HEK293 (cell line): ENCODE measurements at regions not wholly inside any gene's neighbourhood (a gene's known extent, or its start where the extent isn't known, plus 50 kb on each side); places are given as distances from the start of the nearest gene placed in this dataset.

Source experiments
- CTCF ChIA-PET: fragments of 350-600 bp; formaldehyde crosslinking; extraction: SDS; loops from one replicate; lab custom pipeline; 2021; ENCODE audit warnings: antibody characterized with exemption; lab: Yijun Ruan, JAX
- POLR2A ChIA-PET: fragments of 300-600 bp; formaldehyde crosslinking; extraction: SDS; loops from one replicate; lab custom pipeline; 2020; ENCODE audit warnings: antibody characterized with exemption, inconsistent platforms; lab: Yijun Ruan, JAX
- H3K27ac ChIP-seq: fragments of 200-500 bp; sonication (Bioruptor generic); 2 replicates; pipeline ENCODE4 v1.5.1; 2014; ENCODE audit warnings: low read depth, low read length, control low read depth, inconsistent platforms; ENCODE audit errors: extremely low read depth
- H3K36me3 ChIP-seq, 2 experiments: fragments of 200-500 bp in 1 of 2; sonication (Bioruptor generic) in 1 of 2; 1 replicate in 1 of 2; 2 replicates in 1 of 2; pipeline ENCODE4 v1.5.1; 2014 to 2017; ENCODE audit warnings: inconsistent platforms in 2 of 2, low read length in 2 of 2; ENCODE audit not compliant: control insufficient read depth in 2 of 2, insufficient read depth in 1 of 2
- H3K4me1 ChIP-seq: fragments of 200-500 bp; sonication (Bioruptor generic); 2 replicates; pipeline ENCODE4 v1.5.1; 2014; ENCODE audit warnings: mild to moderate bottlenecking, low read length, inconsistent platforms; ENCODE audit not compliant: control insufficient read depth, insufficient read depth
- H3K4me3 ChIP-seq: 2 replicates; pipeline ENCODE4 v1.5.1; 2011; ENCODE audit warnings: low read depth, mild to moderate bottlenecking, control low read depth, low read length, moderate library complexity
- H3K9me3 ChIP-seq: fragments of 200-500 bp; sonication (Bioruptor generic); 2 replicates; pipeline ENCODE4 v1.5.1; 2014; ENCODE audit warnings: low read depth, low read length, inconsistent platforms; ENCODE audit not compliant: control insufficient read depth, insufficient read depth
- CTCF ChIP-seq: fragments of 450-650 bp; formaldehyde crosslinking; IDR thresholded peaks from 2 replicates; pipeline ENCODE4 v1.5.1; 2016; ENCODE audit warnings: missing biosample characterization, missing genetic modification characterization
- FEZF1 ChIP-seq: fragments of 450-650 bp; formaldehyde crosslinking; IDR thresholded peaks from 2 replicates; pipeline ENCODE4 v1.5.1; 2016; ENCODE audit warnings: missing biosample characterization, missing genetic modification characterization
- GLI2 ChIP-seq: fragments of 450-650 bp; formaldehyde crosslinking; IDR thresholded peaks from 2 replicates; pipeline ENCODE4; 2017; ENCODE audit warnings: missing biosample characterization, missing genetic modification characterization, low read depth, borderline replicate concordance
- OVOL3 ChIP-seq: fragments of 450-650 bp; formaldehyde crosslinking; IDR thresholded peaks from 2 replicates; pipeline ENCODE4 v1.5.1; 2016; ENCODE audit warnings: missing biosample characterization, missing genetic modification characterization
- TRIM28 ChIP-seq: IDR thresholded peaks from 2 replicates; pipeline ENCODE4 v1.6.1; 2011; ENCODE audit warnings: low read length, control low read depth, borderline replicate concordance
- WT1 ChIP-seq: fragments of 450-650 bp; formaldehyde crosslinking; IDR thresholded peaks from 2 replicates; pipeline ENCODE4 v1.5.1; 2016; ENCODE audit warnings: missing biosample characterization, missing genetic modification characterization
- ZBTB44 ChIP-seq: fragments of 450-650 bp; IDR thresholded peaks from 2 replicates; pipeline ENCODE4 v1.5.1; 2018; ENCODE audit warnings: missing biosample characterization, mild to moderate bottlenecking, missing genetic modification characterization
- ZBTB8A ChIP-seq: fragments of 450-650 bp; formaldehyde crosslinking; IDR thresholded peaks from 2 replicates; pipeline ENCODE4 v1.5.1; 2016; ENCODE audit warnings: missing biosample characterization, missing genetic modification characterization
- ZFHX2 ChIP-seq: fragments of 450-650 bp; formaldehyde crosslinking; conservative IDR thresholded peaks from 2 replicates; pipeline ENCODE4 v1.5.1; 2016; ENCODE audit warnings: missing biosample characterization, missing genetic modification characterization
- ZFP41 ChIP-seq: fragments of 450-650 bp; formaldehyde crosslinking; IDR thresholded peaks from 2 replicates; pipeline ENCODE4 v1.5.1; 2016; ENCODE audit warnings: missing biosample characterization, missing genetic modification characterization, borderline replicate concordance
- ZIC2 ChIP-seq: fragments of 450-650 bp; formaldehyde crosslinking; IDR thresholded peaks from 2 replicates; pipeline ENCODE4 v1.5.1; 2016; ENCODE audit warnings: missing biosample characterization, missing genetic modification characterization
- ZNF394 ChIP-seq: fragments of 450-650 bp; formaldehyde crosslinking; IDR thresholded peaks from 2 replicates; pipeline ENCODE4 v1.5.1; 2016; ENCODE audit warnings: missing biosample characterization, missing genetic modification characterization, mild to moderate bottlenecking, moderate library complexity, borderline replicate concordance
- ZNF398 ChIP-seq: fragments of 450-650 bp; formaldehyde crosslinking; IDR thresholded peaks from 2 replicates; pipeline ENCODE4 v1.5.1; 2017; ENCODE audit warnings: missing biosample characterization, missing genetic modification characterization
- ZNF560 ChIP-seq: fragments of 450-650 bp; formaldehyde crosslinking; IDR thresholded peaks from 2 replicates; pipeline ENCODE4 v1.5.1; 2017; ENCODE audit warnings: missing biosample characterization, missing genetic modification characterization, borderline replicate concordance
- ZNF629 ChIP-seq: fragments of 450-650 bp; formaldehyde crosslinking; IDR thresholded peaks from 2 replicates; pipeline ENCODE4 v1.5.1; 2017; ENCODE audit warnings: missing biosample characterization, missing genetic modification characterization
- ZNF660 ChIP-seq: fragments of 450-650 bp; IDR thresholded peaks from 2 replicates; pipeline ENCODE4 v1.5.1; 2018; ENCODE audit warnings: missing biosample characterization, mild to moderate bottlenecking, missing genetic modification characterization
- ZNF776 ChIP-seq: fragments of 450-650 bp; formaldehyde crosslinking; IDR thresholded peaks from 2 replicates; pipeline ENCODE4 v1.5.0; 2017; ENCODE audit warnings: missing biosample characterization, missing genetic modification characterization, borderline replicate concordance
- ZNF777 ChIP-seq: fragments of 450-650 bp; formaldehyde crosslinking; IDR thresholded peaks from 2 replicates; pipeline ENCODE4 v1.5.1; 2017; ENCODE audit warnings: missing biosample characterization, missing genetic modification characterization, borderline replicate concordance
- ZNF792 ChIP-seq: fragments of 450-650 bp; formaldehyde crosslinking; IDR thresholded peaks from 2 replicates; pipeline ENCODE4 v1.5.1; 2016; ENCODE audit warnings: missing biosample characterization, missing genetic modification characterization
- ZNF843 ChIP-seq: fragments of 450-650 bp; formaldehyde crosslinking; IDR thresholded peaks from 2 replicates; pipeline ENCODE4 v1.5.1; 2016; ENCODE audit warnings: missing biosample characterization, missing genetic modification characterization

GRCh38 chr10:36254199-36254598 lies 612.1 kb upstream of the FZD8 start (continued):
- peak; percentile 37; the same call in 1 of the 2 replicates for TF ChIP-seq ZBTB44 (tag by site-specific recombination)
- peak; percentile 51; the same call in 1 of the 2 replicates for TF ChIP-seq ZNF660 (tag by site-specific recombination)

- POLR2A ChIA-PET = no interaction called here
These were observed 611.6 kb upstream of the FZD8 start for GRCh38 chr10:36253731-36254130.

GRCh38 chr10:36251068-36251467 lies 609.0 kb upstream of the FZD8 start:
- CTCF ChIA-PET = no interaction called here
- POLR2A ChIA-PET = no interaction called here

More at GRCh38 chr10:36253731-36254130, 611.6 kb upstream of the FZD8 start:
- Histone ChIP-seq H3K36me3 (no peaks in the 10 kb centered on the region), H3K4me1 (peaks cover 20% of the 10 kb centered on the region), H3K9me3 (no peaks in the 10 kb centered on the region), H3K27ac (no peak overlapping the region), H3K4me3 (no peak overlapping the region)
- TF ChIP-seq ZNF394 (tag by site-specific recombination) (no peak), WT1 (tag by site-specific recombination) (no peak)
- CTCF ChIA-PET = no interaction called here

More at GRCh38 chr10:36251068-36251467, 609.0 kb upstream of the FZD8 start:
- H3K27ac ChIP-seq = no peak overlapping the region
- no peaks in the 10 kb centered on the region for H3K36me3 ChIP-seq
- H3K9me3 ChIP-seq = no peaks in the 10 kb centered on the region
- TF ChIP-seq GLI2 (no peak), ZNF629 (tag by site-specific recombination) (no peak), OVOL3 (tag by site-specific recombination) (no peak), ZNF776 (tag by site-specific recombination) (no peak), ZNF843 (tag by site-specific recombination) (no peak), FEZF1 (tag by site-specific recombination) (no peak), ZNF777 (tag by site-specific recombination) (no peak), ZBTB8A (no peak), ZNF398 (tag by site-specific recombination) (no peak), ZFP41 (tag by site-specific recombination) (no peak), ZFHX2 (tag by site-specific recombination) (no peak), ZIC2 (tag by site-specific recombination) (no peak), CTCF (tag by site-specific recombination) (no peak), ZNF792 (no peak), TRIM28 (no peak), ZNF560 (no peak)
- H3K4me1 ChIP-seq = peaks cover 6% of the 10 kb centered on the region; the same call in 1 of the 2 replicates
- no peak overlapping the region for H3K4me3 ChIP-seq
